ENCODE measurements at regions not wholly inside any gene's neighbourhood (a gene's known extent, or its start where the extent isn't known, plus 50 kb on each side); places are given as distances from the start of the nearest gene placed in this dataset.

DNA sequence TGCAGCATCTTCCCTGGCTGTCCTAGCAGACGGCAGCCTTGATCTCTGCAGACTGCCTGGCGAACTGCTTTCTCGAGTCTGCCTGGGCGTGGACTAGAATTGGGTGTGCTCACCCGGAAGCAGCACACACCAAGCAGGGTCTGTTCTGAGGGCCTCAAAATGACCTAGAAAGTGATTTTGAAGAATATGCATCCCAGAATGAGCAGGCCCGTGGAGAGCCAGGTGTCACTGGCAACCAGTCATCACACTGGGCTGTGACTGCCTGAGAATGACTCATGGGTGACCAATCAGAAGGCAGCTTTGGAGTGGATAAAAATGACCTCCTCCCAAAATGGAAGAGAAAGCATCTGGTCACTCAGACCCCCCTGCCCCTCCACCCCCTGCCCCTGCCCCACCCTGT, 114.9 kb upstream of the NECTIN1 start:
- no peak for TF ChIP-seq CTCF (IDR thresholded peaks at IDR 0.05)
- no peak for TF ChIP-seq POLR2A (IDR thresholded peaks at IDR 0.05)
